ENCODE measurements at regions not wholly inside any gene's neighbourhood (a gene's known extent, or its start where the extent isn't known, plus 50 kb on each side); places are given as distances from the start of the nearest gene placed in this dataset.
"Not testable (repeated sequence)": the region's sequence is repeated elsewhere in the genome, so short reads cannot be mapped to it uniquely, and the experiment has no call there.

DNA sequence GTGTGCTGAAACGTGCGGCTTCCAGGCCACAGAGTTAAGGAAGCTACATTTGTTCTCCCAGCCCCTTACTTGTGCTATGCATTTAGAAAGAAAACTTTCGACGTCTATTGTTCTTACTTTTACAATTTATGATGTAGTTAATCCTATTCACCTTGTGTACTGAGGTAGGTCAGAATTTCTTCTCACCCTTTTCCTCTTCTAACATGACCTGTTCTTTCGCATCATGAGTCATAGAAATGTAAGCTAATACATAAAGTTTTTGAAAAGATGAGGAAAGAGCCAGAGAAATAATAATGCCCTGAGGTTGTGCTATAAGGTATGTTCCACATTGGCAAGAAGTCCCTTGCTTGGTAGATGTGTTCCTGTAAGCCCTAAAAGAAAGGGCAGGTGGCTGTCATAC lies 298.3 kb downstream of the TRIML1 start:
- no peak for DNase-seq (ENCODE audit: low spot score)

DNA sequence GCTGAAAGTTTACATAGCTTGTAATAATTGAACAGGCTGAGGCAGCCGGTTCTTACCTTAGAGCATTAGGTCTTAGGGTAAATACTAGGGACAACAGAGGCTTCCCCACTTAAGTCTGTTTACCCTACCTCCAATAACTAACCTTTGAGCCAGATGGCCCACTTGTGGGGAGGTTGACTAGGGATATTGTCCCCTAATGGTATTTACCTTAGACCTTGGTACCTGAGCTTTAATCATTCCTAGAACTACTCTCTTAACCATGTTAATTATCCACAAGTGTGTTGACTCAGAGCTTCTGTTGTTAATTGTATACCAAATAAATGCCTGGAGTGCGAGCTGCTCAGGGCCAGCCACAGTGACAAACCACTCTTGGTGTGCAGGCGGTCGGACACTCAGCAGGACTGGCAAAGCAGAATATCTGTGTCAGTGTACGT lies 299.2 kb downstream of the TRIML1 start:
- DNase-seq (ENCODE audit: low spot score) = not testable (repeated sequence)

DNA sequence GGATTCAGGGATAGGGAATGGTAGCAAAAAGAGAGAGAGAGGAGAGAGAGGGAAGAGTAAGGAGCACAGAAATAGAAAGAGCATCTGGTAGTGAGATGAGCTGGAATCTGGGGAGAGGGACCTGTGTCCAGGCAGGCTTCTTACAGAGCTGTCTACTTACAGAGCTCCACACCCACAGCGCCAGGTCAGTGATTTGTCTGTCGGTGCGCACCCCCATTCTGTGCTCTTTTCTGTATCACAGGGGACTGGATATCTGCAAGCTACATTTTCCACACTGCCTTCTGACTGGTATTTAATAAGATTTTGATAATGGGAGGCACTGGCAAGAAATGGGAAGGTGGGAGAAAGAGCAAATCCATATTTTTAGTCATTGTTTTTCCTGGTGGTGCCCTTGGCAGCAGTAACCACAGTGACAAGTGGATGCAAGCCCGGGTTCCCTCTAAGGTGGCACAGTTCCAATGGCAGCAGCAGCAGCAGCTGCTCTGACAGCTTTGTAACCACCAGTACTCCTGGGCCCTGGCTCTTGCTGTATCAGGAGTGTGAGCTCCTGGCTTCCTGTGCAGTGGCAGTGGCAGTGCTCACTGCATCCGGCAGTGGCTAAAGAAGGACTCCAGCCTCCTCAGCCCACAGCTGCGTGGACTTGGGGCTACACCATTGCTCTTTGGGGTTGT lies 300.5 kb downstream of the TRIML1 start:
- DNase-seq (ENCODE audit: low spot score) = no peak

DNA sequence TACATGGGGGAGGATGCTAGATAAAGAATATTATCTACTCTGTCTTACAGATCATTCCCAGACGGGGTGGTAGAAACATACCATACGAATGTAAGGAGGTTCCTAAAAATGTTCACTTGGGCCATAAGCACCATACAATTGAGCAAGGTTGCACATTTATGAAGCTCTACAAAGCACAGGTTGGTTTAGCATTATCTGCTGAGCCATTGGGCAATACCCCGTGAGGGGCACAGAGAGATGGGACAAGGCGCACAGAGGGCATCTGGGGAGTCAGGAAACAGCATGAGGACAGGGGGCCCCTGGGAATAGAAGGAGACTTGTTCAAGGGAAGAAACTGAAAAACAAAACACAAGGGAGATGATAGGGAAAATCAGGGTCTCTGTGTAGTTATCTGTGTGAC lies 305.3 kb downstream of the TRIML1 start:
- no peak for DNase-seq (ENCODE audit: low spot score)

DNA sequence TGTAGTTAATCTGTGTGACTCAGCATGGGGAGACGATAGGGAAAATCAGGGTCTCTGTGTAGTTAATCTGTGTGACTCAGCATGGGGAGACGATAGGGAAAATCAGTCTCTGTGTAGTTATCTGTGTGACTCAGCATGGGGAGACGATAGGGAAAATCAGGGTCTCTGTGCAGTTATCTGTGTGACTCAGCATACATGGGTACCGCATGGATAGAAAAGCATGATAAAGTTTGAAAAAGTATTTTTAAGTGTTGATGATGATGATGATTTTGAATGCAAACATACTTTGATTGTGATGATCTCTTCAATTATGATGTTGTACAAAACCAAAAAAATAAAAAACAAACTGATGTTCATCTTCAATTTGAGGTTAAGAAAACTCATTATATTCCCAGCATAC lies 309.8 kb downstream of the TRIML1 start:
- not testable (repeated sequence) for DNase-seq (ENCODE audit: low spot score)

DNA sequence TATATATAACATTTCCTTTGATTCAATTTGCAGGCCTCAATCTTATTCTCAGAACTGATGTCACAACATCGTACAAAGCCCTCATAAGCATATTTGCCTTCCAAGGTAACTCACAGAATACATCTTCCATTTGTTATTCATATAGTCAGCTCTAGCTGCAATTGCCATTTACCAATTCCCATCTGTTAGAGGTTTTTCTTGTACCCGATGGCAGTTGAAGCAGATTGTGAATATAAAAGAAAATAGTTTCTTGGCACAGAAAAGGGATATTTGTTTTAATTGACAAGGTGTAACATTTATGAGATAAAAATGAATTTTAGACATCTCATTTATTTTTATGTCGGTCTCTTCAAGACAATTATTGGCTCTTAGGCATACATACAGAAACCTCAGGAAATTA lies 311.3 kb downstream of the TRIML1 start:
- no peak for DNase-seq (ENCODE audit: low spot score)

DNA sequence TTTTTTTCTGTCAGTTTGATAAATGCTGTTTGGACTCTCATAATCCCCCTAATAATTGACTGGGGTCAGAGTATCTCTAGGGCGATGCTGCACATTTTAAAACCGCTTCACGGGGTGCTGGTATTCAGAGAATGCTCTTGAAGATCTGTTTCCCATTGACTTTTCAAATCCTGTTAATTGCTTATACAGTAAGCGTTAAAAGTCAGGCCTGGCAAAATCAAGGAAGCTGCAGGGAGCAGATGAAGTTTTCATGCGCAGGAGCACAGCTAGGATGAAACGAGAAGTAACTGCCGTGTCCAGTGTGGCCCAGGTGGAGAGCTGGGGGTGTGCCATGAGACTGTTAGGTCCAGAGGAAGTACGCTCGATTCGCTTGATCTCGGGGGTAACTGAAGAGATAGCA lies 312.9 kb downstream of the TRIML1 start:
- no peak for DNase-seq (ENCODE audit: low spot score)

DNA sequence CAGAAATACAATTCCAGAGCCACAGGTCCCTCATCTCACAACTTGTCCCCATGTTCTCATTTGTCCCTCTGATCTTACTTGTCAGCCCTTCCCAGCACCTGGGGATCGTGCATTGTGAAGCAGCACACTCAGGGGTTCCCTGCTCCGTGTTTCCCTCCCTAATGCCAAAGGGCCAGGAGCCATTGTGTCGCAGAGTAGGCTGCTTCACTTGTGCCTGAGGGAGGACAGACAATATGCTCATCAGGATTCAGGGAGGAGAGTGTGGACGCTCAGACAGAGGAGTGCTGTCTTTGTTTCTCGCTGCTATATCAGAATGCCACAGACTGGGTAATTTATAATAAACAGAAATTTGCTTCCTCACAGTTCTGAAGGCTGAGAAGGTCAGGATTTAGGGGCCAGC lies 315.3 kb downstream of the TRIML1 start:
- DNase-seq (ENCODE audit: low spot score) = no peak

DNA sequence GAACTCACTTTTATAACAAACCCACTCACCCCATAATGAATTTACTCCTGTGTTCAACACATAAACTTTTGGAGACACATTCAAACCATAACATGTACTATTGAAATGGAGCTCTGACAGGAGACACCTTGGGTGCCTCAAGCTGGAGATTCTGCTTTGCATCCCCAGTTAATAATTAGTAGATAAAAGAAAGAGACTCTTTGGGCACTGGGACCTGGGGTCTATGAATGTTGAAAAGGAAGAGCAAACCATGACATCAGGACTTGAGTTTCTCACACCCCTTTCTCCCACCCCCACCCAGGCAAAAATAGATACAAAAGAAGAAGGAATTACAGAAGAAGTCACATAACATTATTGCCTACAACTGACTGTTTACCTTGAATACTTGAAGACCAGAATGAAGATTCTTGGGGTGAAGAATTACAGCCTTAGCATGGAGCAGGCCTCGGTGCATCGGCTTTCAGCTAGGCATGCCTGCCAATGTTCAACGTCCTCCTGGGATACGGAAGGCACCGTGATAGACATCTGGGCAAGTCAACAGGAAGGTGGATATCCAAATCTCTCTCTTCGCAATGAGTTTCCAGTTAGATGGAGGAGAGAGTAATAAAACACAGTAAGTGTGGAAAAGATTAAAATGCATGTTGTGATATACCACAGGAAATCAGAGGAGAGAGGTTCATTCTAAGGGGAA lies 316.0 kb downstream of the TRIML1 start:
- no peak for DNase-seq (ENCODE audit: low spot score)

DNA sequence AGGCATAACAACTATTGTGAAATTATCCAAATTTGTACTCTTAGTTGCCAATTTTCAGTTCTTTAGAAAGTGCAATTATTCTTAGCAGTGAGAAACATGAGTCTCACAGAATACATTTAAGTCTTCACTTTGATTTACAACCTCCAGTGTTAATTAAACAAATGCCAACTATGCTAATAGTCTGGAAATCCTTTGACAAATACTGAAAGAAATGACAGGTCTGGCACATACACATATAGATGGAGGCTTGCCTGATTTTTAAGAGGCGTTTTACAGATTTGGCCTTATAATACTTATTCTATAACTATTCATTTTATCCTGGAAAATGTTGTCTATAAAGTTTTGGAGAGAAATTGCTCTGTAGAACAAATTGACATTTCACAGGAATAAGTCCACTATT lies 320.1 kb downstream of the TRIML1 start:
- DNase-seq (ENCODE audit: low spot score) = no peak

DNA sequence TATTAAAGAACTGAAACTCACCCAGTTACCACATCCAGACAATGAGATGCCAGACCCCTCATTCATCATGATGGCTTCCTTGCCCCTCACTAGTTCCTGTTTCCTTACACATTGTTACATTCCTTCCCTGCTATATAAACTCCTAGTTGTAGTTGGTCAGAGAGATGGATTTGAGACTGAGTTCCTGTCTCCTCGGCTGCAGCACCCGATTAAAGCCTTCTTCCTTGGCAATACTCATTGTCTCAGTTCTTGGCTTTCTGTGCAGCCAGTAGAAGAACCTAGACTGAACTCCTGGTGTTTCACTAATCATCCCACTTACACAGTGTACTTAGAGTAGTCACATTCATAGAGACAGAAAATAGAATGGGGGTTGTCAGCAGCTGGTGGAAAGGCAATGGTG lies 324.7 kb downstream of the TRIML1 start:
- DNase-seq (ENCODE audit: low spot score) = no peak

DNA sequence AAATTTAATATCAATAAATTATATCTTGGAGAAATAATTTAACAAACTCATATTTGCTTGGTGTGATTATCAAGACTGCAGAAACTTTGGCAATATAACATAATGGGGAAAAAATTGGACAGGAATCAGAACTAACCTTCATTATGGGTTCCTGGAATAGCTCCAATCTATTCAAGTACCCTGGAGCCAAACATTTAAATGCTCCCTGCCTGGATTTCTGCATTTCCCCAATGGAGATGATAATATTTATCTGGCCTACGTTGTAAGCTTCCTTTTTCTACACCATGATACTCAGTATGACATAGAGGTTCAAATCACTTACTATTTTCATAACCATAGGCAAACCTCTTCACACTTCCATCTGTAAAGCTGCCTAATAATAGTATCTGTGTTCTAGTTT lies 326.8 kb downstream of the TRIML1 start:
- DNase-seq (ENCODE audit: low spot score) = no peak

DNA sequence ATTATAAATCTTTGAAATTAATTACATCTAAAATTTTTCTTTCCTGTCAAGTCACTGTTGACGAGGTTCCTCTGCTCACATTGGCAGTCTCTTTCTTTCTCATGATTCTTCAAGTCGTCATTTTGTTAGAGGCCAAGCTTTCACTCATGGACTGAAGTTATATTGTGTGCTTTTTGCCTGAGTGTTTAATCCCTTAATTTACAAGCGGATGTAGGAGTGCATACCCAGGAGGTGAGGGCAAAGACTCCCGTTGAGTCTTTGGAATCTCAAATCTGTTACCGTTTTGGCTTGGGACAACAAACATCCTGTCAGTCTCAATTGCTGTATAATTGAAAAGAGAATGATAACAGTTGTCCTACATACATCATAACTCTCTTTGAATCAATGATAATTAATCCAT lies 345.0 kb downstream of the TRIML1 start:
- no peak for DNase-seq (ENCODE audit: low spot score)

DNA sequence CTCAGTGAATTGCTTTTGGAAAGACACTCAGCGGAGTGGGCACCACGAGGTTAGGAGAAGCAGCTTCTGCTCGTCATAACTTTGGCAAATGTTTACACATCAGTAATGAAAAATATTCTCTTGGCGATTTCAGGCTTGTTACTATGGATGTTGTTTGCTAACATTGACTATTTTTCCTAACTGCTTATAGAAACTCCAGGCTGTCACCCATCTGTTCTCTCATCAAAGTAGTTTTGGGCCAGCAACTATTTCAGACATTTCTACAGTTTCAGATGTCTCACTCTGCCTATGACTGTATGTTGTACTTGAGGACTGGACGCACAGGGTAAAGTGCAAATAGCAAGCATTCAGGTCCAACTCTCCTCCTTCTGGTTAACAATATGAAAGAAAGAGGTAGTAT lies 346.7 kb downstream of the TRIML1 start:
- no peak for DNase-seq (ENCODE audit: low spot score)

DNA sequence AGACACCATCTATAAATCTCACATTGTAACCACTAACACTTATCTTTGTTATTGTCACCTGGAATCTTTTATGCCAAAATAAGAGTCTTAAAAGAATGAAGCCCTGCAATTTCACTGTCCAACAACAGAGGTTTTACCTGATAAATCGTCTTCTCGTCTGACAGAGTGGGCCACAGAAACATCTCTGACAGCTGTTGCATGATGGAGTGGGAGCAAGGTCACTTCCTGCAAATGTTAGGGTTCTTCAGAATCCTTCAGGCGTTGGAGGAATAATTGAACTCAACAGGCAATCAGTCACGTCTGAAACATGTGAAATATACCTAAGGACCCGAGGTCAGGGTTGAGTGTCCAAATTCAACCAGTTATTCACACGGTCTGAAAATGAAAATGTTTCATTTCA lies 353.6 kb downstream of the TRIML1 start:
- DNase-seq (ENCODE audit: low spot score) = no peak

DNA sequence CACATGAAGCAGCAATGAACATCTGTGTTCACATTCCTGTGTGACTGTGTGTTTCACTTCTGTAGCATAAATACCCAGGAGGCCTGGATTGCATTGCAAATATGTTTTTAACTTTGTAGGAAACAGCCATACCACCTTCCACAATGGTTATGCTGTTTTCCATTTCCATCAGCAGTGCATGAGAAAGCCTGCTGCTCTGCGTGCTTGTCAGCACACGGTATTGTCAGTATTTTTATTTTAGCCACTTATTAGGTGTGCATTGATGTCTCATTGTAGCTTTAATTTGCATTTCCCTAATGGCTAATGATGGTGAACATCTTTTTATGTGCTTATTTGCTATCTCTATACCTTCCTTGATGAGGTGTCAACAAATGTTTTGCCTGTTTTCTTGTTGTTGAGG lies 355.9 kb downstream of the TRIML1 start:
- no peak for DNase-seq (ENCODE audit: low spot score)

DNA sequence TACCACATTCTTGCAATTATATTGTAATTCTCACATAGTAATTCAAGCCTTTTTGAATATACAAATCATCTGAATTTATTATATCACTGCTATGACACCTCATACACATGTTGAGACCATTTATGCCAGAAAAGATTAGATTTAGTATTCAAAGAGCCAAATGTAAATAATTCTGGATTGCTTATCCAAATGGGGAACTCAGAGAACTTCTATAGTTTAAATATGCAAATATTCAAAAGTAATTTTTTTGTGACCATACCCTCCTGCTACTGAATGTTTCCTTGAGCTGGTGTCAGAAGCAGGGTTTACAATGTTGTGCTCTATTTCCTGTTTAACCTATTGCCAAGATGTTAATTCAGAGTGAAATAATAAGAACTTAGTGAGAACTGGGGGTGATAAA lies 372.2 kb downstream of the TRIML1 start:
- no peak for DNase-seq (ENCODE audit: low spot score)

DNA sequence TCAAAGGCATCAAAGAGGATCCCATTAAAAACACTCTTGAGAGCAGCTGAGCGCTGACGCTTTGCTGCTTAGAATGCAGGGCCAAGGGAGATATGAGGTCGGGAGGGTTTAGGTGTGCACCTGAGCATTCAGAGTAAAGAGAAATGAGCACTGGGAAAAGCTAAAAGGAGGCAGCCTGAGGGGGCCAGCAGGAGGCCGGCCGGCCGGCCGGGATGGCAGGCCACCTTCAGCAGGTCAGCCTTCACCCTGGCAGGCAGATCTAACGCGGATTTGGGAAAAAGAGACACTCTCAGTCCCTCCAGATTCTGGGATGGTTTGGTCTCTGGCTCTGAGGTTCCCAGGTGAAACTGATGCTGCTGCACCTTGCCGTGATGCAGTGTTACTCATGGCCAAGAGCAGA lies 393.5 kb downstream of the TRIML1 start:
- DNase-seq (ENCODE audit: low spot score) = no peak

DNA sequence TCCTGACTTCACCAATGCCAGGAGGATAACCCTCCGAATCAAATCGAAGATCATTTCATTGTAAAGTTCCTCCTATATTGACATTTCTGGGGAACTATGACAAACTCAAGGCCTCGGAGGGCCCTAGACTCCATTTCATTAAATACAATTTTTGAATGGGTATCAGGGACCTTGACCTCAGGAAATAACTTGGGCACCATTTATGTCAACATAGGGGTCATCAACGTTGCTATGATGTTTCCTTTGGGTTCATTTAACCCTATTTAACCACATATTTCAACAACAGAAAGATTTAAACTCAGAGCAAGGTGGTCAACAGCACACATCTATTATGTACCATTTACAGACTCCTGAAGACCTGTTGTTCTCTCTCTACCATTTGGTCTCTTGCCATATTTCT lies 395.1 kb downstream of the TRIML1 start:
- no peak for DNase-seq (ENCODE audit: low spot score)

DNA sequence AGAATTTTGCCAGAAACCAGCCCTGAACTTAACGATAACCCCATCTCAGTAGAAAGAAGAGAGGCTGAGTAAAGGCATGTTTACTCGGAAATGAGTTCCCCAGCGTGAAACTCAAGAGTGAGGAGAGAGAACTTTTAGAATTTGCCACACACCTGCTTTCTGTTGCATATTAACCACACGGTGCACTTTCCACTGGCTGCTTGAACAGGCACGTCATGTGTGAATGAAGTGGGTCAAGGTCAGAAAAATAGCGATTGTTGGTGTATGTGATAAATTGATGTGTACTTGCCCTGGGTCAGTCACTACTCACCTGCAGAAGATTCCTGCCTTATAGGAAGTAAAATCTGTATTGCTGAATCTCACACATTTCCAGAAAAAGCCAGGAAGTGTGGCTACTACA lies 395.7 kb downstream of the TRIML1 start:
- DNase-seq (ENCODE audit: low spot score) = no peak

DNA sequence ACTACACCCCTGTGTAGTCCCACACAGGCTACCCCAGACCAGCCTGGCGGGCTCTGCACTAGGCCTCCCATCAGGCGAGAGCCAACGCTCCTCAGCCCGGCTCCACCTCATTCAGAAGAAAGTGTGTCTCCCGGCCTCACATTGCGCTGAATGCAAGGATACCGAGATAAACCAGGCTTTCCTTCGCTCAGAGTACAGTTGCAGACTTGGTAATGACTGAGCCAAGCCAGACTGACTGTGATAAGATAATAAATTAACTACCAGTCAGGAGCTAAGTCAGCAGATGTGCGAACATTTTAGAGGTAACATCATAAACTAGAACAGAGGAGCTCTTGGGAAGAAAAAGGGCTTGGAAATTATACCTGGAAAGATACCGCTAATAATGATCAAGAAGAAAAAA lies 397.6 kb downstream of the TRIML1 start:
- DNase-seq (ENCODE audit: low spot score) = no peak

DNA sequence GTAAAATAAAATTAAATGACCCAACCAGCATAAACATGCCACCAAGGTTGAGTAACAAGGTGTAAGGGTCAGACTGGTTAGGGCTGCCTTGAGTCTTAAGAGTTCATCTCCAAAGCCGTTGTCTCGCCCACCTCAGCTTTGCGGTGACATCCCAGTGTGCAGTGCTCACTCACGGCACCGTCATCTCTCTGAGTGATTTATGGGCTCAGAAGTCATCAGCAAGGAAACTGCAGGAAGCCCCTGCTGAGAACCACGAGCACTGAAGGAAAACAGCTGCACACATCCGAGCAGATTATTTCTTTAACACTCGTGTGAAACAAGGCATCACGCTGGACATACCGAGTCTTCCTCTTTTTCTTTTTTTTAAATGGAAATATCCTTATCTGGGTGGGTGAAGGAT lies 411.1 kb downstream of the TRIML1 start:
- DNase-seq (ENCODE audit: low spot score) = no peak

DNA sequence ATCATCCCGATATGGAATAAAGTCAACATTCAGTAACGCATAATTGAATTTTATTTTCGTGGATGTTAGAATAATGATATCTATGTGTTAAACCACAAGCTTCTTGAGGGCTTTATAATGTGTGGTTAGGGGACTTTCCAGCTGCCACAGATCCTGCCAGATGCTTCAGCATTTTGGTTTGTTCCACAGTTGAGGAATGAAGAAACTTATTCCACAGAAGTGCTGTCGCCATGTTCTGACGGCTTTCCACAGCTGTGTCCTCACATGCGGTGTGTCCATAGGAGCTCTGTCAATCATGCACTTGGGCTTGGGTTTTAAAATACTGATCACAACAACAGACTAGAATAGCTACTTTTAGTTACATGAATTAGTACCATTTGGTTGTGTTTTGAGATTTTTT lies 411.9 kb downstream of the TRIML1 start:
- no peak for DNase-seq (ENCODE audit: low spot score)

DNA sequence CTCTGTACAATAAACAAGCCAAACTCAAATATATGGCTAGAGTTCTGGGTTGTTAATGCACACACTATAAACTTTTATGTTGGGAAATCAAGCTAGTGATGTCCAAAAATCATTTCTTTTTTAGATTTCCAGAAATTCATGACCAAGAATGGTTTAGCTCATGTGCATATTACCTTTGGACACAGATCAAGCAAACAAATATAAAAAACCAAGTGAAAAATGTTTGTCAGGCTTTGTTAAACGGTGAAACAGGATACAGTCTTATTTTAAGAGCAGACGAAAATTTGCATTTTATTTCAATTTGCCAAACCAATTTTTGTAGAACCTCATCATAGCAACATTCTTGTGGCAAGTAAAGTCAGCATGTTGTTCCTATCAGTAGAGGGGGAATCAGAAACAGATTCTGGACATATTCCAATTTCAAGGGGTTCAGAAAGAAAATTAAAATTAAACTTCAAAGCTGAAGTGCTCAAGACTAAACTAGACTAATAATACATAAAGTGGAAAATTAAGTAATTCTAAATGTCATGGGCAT lies 413.6 kb downstream of the TRIML1 start:
- DNase-seq (ENCODE audit: low spot score) = no peak
